ENCODE measurements at regions not wholly inside any gene's neighbourhood (a gene's known extent, or its start where the extent isn't known, plus 50 kb on each side); places are given as distances from the start of the nearest gene placed in this dataset.

DNA sequence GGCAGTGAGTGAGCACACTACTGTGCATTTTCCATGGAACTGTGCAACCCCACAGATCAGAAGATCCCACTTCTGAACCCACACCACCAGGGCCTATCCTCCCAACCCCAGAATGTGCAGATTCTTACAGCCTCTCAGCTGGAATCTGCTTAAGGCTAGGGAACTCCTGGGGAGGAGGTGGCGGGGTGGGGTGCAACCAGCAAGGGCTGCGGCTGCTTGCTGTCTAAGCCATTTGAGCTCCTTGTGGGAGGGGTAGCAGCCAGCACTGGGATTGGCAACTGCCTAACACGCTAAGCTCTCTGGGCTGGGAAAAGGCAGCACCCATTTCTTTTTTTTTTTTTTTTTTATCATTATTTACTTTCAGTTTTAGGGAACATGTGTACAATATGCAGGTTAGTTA lies 353.3 kb downstream of the RAB28 start:
- TF ChIP-seq CTCF (conservative IDR thresholded peaks at IDR 0.05; ENCODE audit: low read depth, low read length), result no peak
- no peak for DNase-seq (ENCODE audit: low read depth)
- no peak overlapping the region for H3K4me3 ChIP-seq (ENCODE audit: low read depth, low read length)

GRCh38 chr4:13129095-13129494 lies 355.0 kb downstream of the RAB28 start:
- DNase-seq (ENCODE audit: low read depth), result no peak
- no peak overlapping the region for H3K4me3 ChIP-seq (ENCODE audit: low read depth, low read length)
- no peak for TF ChIP-seq CTCF (conservative IDR thresholded peaks at IDR 0.05; ENCODE audit: low read depth, low read length)

DNA sequence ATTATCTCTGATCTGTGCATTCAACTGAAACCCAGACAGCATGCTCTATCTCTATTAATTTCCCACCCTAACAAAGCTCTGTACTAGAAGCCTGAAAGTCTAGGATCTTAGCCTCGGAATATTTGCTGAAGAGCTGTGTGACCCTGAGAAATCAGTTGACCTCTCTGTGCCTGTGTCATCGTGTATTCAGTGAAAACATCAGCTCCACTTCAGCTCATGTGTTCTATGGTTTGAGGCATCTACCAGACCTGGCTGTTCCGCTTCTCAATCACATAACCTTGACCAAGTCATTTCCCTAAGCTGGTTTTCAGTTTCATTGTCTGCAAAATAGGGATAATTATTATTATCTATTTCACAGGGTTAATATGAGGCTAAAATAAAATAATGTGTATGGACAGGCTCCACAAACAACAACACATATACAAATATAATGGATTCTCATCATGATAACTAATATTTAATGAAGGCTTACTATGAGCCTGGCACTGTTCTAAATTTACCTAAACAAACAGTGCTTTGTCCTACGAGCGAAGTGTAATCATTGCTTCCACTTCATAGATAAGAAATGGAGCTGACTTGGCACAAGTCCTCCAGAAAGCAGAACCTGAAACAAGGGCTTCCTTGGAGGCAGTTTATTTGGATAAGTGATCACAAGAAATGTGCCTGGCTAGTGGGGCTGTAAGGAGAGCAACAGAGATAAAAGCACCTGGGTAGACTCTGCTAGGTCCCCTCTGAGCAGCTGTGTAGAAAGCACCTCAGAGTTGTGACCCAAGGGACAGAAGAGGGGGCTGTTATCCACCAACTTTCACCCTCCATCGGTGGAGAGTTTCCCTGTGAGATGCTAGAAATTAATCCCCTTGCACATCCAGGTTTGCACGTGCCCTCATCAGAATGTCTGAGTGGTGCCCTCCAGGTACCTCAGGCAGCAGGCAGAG lies 356.9 kb downstream of the RAB28 start:
- DNase-seq (ENCODE audit: low read depth), result no peak
- no peak for TF ChIP-seq CTCF (conservative IDR thresholded peaks at IDR 0.05; ENCODE audit: low read depth, low read length)
- no peak overlapping the region for H3K4me3 ChIP-seq (ENCODE audit: low read depth, low read length)

DNA sequence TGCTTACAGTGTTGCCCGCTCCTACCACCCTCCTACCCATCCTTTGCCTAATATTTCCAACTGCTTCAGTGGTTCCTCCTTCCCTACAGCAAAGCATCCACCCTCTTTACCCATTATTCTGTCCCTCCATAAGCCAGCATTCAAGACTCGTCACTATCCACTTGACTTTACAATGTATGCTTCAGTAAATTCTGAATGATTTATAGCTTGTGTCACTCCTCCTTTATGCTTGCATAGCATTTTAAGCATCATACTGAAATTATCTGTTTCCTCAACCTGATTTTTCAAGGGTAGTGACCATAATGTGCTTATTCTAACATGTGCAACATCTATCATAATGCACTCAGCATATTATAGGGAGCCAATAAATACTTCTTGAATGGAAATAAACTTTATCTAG lies 365.5 kb downstream of the RAB28 start:
- TF ChIP-seq CTCF (conservative IDR thresholded peaks at IDR 0.05; ENCODE audit: low read depth, low read length), result no peak
- no peak for DNase-seq (ENCODE audit: low read depth)
- H3K4me3 ChIP-seq (ENCODE audit: low read depth, low read length), result no peak overlapping the region

DNA sequence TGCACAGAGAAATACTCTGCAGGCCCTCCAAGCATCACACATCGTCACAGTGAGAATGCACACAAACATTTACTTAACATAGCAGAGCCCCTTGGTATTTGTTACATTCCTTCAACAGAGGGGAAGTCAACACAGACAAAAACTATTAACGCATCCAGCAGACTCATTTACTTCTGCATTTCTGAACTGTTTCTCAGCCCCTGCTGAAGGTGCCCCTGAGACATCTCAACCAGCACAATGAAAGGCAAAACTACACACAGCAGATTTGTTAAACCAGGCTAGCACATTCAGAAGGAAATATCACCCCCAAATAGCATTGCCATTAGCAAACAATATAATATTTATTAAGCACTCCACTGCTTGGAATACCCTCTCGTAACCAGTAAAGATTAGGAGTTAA lies 367.0 kb downstream of the RAB28 start:
- no peak for TF ChIP-seq CTCF (conservative IDR thresholded peaks at IDR 0.05; ENCODE audit: low read depth, low read length)
- DNase-seq (ENCODE audit: low read depth), result no peak

GRCh38 chr4:13112030-13112429 lies 372.1 kb downstream of the RAB28 start:
- no peak overlapping the region for H3K4me3 ChIP-seq (ENCODE audit: low read depth, low read length)
- TF ChIP-seq CTCF (conservative IDR thresholded peaks at IDR 0.05; ENCODE audit: low read depth, low read length), result no peak
- DNase-seq (ENCODE audit: low read depth), result no peak

More for the DNA sequence above, 367.0 kb downstream of the RAB28 start:
- no peak overlapping the region for H3K4me3 ChIP-seq (ENCODE audit: low read depth, low read length)

GRCh38 chr4:13109536-13109935 lies 374.6 kb downstream of the RAB28 start:
- H3K4me3 ChIP-seq (ENCODE audit: low read depth, low read length), result no peak overlapping the region
- DNase-seq (ENCODE audit: low read depth), result no peak
- no peak for TF ChIP-seq CTCF (conservative IDR thresholded peaks at IDR 0.05; ENCODE audit: low read depth, low read length)
